GM10266 (cell line): ENCODE measurements at regions not wholly inside any gene's neighbourhood (a gene's known extent, or its start where the extent isn't known, plus 50 kb on each side); places are given as distances from the start of the nearest gene placed in this dataset.

Source experiments
- DNase-seq: peaks from one replicate; pipeline ENCODE4 v3.0.0; 2012; ENCODE audit errors: extremely low spot score
- TF ChIP-seq, protein P1 (sequence below): IDR thresholded peaks from 2 replicates; pipeline ENCODE4 v1.5.1; 2012; ENCODE audit warnings: mild to moderate bottlenecking, low read depth; ENCODE audit not compliant: control insufficient read depth, insufficient read depth; ENCODE audit errors: missing control alignments

DNA sequence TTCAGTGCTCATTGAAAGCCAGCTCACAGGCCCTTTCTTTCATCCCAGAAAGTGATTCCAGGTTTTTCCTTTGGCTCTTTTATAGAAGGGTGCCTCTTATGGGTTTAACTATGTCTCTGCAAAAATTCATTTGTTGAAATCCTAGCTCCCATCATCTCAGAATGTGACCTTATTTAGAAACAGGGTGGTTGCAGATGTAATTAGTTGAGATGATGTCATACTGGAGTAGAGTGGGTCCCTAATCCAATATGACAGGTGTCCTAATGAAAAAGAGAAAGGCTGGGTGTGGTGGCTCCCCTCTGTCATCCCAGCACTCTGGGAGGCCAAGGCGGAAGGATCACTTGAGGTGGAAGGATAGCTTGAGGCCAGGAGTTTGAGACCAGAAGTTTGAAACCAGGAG, 64.2 kb upstream of the FAM20A start:
- TF ChIP-seq, protein P1, sequence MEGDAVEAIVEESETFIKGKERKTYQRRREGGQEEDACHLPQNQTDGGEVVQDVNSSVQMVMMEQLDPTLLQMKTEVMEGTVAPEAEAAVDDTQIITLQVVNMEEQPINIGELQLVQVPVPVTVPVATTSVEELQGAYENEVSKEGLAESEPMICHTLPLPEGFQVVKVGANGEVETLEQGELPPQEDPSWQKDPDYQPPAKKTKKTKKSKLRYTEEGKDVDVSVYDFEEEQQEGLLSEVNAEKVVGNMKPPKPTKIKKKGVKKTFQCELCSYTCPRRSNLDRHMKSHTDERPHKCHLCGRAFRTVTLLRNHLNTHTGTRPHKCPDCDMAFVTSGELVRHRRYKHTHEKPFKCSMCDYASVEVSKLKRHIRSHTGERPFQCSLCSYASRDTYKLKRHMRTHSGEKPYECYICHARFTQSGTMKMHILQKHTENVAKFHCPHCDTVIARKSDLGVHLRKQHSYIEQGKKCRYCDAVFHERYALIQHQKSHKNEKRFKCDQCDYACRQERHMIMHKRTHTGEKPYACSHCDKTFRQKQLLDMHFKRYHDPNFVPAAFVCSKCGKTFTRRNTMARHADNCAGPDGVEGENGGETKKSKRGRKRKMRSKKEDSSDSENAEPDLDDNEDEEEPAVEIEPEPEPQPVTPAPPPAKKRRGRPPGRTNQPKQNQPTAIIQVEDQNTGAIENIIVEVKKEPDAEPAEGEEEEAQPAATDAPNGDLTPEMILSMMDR = no peak
- DNase-seq = no peak

DNA sequence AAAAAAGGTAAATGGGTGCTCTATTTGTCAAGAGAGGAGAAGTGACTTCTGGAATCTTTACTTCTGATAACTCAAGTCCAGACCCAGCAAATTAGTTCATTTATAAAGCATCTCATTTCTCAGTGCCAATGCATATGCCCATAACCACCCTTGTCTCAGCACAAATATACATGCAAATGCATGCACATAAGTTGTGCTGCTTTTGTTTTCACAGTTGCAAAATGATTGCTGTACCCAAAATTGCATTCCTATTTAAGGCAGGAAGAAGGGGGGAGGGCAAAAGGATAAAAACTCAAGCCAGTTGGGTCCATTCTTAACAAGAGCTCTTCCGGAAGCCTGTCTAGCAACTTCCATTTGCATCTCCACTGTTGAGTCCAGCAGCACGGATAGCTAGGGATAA, 61.3 kb upstream of the FAM20A start:
- TF ChIP-seq, protein P1 = no peak

DNA sequence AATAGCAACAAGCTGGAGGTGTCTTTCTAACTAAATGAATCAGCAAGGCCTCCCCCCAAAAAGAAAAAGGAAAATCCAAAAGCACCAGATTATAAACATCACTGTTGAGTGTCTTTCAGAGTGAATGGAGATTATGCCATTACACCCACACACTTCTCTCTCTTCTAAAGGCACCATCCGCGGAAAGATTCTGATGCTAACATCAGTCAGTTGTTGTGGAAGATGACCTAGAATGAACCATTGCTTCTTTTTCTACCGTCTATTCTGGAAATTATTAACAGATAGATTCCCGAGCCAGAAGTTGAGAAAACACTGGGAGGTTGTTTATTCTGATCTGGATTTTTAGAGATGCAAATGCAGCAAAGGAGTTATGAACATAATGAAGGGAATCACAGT, 60.9 kb upstream of the FAM20A start:
- no peak for DNase-seq
- TF ChIP-seq, protein P1 = no peak

More for the DNA sequence above, 61.3 kb upstream of the FAM20A start:
- DNase-seq = no peak

GRCh38 chr17:68661265-68662036, 60.3 kb upstream of the FAM20A start:
- DNase-seq = no peak
- TF ChIP-seq, protein P1 = no peak

- TF ChIP-seq, protein P1 = no peak
- no peak for DNase-seq
Measured at GRCh38 chr17:68660302-68660701, 59.1 kb upstream of the FAM20A start.

DNA sequence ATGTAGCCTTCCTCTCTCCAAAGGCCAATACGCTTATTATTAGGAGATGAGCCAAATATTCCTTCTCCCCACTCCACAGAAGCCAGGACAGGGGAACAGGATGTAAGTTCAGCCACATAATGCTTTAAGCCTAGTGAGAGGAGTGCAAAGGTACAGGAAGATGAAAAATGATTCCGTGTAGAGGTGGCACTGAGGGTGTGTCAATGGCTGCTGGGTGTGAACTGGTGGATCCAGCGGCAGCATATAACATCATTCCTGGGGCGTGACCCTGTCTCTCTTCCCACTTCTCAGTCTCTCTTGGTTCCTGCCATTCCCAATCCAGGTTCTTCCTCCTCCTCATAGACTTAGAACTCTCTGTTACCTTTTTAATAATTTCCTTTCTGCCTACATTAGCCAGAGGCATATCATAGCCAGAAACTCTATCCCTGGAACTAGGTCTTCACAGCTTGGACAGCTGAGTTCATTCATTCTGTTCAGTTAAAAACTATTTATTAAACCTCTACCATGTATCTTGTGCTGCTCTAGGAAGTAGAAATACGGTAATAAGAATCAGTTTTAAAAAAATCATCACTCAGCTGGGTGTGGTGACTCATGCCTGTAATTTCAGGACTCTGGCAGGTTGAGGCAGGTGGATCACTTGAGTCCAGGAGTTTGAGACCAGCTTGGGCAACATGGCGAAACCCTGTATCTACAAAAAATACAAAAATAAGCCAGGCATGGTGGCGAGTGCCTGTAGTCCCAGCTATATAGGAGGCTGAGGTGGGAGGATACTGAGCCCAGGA, 58.0 kb upstream of the FAM20A start:
- no peak for DNase-seq
- TF ChIP-seq, protein P1 = no peak

DNA sequence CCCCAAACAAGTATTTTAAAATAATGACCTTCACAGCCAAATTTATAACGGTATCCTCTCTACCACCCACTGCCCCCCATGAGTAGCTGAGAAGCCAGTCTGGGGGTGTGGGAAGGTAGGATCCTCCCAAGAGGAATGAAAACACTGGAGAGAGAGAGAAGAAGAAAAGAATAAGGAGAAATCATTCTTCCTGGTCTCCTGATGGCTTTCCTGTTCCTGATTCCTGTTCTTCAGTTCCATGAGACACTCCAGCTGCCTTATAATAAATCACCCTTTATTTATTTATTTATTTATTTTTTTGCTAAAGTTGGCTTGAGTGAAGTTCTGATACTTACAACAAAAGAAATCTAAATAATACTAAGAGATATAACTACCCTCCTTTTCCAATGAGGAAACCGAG, 56.4 kb upstream of the FAM20A start:
- no peak for DNase-seq
- TF ChIP-seq, protein P1 = no peak
